22Rv1 (cell line): ENCODE measurements at regions not wholly inside any gene's neighbourhood (a gene's known extent, or its start where the extent isn't known, plus 50 kb on each side); places are given as distances from the start of the nearest gene placed in this dataset.

Experiments used
- CTCF ChIP-seq: fragments of 450-650 bp; IDR thresholded peaks from 2 replicates; pipeline ENCODE4 v1.5.1; 2017; ENCODE audit warnings: mild to moderate bottlenecking
- ZFX ChIP-seq: fragments of 450-650 bp; IDR thresholded peaks from 2 replicates; pipeline ENCODE4 v1.6.1; 2017; ENCODE audit warnings: antibody characterized with exemption, borderline replicate concordance

GRCh38 chr4:178958725-178959440 is 1516.6 kb upstream of the AGA start:
- TF ChIP-seq CTCF (no peak), ZFX (no peak)
